GM18498 (cell line): ENCODE measurements at regions not wholly inside any gene's neighbourhood (a gene's known extent, or its start where the extent isn't known, plus 50 kb on each side); places are given as distances from the start of the nearest gene placed in this dataset.
"Not testable (repeated sequence)": the region's sequence is repeated elsewhere in the genome, so short reads cannot be mapped to it uniquely, and the experiment has no call there.

Source experiments
- ATAC-seq: cut with Tn5 transposase; IDR thresholded peaks from one replicate; pipeline ENCODE4 v1.9.1; 2021; ENCODE audit warnings: mild to moderate bottlenecking, moderate library complexity; ENCODE audit not compliant: unreplicated experiment

DNA sequence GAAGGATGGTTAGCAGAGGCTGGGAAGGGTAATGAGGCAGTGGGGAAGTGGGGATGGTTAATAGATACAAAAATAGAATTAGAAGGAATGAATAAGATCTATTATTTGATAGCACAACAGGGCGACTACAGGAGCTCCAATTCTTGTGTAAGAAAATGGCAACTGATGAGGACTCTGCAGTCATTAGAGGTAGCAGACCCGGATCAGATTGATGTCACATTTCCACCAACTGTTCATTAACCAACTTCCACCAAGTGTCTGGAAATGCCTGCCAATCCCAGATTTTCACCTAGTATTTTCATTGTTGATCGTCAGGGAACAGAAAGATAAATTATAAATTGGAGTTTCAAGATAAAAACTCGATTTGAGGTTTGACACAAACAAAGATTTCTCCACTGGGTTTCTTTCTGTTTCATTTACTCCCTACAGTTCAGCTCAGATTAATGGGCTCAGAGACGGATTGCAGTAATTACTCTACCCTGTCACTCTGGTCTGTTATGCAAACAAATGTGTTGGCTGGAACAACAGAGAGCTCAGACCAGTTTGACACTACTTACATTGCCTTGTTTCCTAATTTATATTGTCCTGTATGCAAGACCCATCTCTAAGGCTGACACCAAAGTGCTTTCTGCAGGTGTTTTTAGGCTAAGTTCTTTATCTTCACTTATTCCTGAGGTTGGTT, 909.2 kb upstream of the PRKX start:
- ATAC-seq = no peak

DNA sequence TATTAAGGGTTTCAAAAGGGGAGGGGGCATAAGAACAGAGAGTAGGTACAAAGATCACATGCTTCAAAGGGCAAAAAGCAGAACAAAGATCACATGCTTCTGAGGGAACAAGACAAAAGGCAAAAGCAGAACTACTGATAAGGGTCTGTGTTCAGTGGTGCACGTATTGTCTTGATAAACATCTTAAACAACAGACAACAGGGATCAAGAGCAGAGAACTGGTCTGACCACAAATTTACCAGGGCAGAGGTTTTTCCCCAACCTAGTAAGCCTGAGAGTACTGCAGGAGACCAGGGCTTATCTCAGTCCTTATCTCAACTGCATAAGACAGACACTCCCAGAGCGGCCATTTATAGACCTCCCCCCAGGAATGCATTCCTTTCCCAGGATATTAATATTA, 900.2 kb upstream of the PRKX start:
- not testable (repeated sequence) for ATAC-seq

DNA sequence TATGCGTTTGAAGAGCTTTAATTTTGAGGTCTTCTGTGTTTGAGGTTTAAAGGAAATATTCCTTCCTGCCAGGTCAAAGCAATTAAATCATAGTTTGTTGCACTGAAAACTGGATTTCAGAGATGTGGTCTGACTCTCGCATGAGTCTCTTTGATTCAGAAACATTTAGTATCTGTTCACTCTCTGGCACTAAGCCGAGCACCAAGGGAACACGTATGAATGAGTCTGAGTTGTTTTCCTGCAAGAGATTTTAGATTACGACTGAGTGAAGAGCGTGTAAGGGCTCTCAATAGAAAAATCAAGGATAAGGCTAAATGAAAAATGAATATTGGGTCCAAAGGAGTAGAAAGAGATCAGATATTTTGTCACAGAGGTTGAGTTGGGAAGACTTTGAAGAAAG, 875.4 kb upstream of the PRKX start:
- no peak for ATAC-seq

GRCh38 chrX:4588466-4588865, 875.0 kb upstream of the PRKX start:
- ATAC-seq = no peak

DNA sequence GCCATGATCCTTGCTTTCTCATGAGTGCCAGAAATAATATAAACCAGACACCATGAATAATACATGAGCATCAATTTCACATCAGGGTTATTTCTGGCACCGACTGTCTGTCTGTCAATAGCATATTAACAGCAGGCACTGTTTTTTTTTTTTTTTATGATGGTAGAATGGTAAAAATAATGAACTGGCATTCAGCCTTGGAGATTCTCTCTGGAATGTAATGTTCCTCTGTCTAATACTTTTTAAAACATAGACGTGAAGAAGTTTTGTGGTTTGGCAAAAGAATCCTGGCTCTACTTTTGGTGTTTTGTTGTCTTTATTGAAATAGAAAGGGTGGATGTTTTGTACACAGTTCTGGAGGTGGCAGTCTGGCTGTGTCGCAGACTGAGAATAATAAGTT, 874.6 kb upstream of the PRKX start:
- no peak for ATAC-seq

- ATAC-seq = no peak
These were observed 866.5 kb upstream of the PRKX start for GRCh38 chrX:4579999-4580398.

DNA sequence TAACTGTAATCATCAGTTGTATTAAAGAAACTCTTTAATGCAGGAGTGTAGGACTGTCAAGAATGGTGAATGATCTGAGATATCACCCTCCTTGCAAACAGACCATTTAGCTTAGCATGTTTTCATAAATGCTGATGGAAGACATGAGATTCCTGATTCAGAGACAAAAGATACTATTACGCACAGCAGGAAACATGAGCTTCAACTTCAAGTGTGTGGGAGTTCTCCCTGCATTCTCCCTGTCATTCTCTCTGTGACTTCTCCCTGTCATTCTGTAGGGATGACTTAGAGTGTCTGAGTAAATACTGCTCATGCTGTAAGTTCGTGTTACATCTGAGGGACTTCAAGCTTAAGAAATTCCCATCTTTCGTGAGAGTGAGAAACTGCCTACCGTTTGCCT, 866.0 kb upstream of the PRKX start:
- ATAC-seq = no peak

- ATAC-seq = no peak
These were observed 859.2 kb upstream of the PRKX start for GRCh38 chrX:4572691-4573090.

GRCh38 chrX:4570151-4570550, 856.7 kb upstream of the PRKX start:
- no peak for ATAC-seq

DNA sequence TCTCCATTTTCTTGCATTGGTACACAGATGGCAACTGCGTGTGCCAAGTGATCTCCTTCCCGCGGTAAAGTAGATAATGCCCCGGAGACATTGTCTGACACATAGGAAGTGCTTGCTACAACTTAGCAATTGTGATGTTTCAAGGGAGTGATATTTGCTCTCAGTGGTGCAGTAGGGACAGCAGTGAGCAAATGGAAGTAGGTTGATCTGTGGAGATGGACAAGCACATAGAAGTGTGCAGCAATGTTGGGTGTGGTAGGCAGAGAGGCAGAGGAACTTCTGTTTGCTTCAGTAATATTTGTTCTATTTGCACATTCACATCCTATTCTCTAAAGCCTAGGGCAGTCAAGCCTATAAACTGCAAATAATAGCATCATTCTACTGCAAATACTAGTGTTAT, 846.7 kb upstream of the PRKX start:
- no peak for ATAC-seq

- ATAC-seq = no peak
These were observed 836.6 kb upstream of the PRKX start for GRCh38 chrX:4550018-4550417.

DNA sequence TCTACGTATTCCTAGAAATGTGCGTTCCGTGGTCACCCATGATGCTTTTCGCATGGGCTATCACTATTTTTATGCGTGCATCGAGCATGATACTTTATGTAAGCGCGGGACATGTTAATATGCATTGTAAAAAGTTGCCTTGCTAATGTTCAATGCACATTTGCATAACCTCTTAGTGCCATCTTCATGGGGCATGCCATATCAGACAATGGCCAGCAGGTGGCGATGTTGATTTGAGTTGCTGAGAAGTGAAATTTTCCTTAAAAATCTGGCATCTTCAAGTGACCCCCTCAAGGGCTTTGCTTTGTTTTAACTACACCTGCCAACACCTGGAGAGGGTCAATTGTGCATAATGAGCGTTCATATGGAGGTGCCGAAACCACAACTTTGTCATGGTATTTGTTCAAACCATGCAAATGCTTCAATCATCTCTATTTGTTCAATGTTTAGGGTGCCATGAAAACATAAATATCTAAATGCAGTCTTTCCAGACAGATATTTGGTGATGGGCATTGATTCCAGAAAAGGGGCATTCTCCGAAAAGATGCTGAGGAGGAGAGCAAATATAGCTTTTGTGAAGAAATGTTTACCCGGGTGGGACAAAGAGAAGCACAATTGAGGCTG, 833.9 kb upstream of the PRKX start:
- ATAC-seq = no peak

DNA sequence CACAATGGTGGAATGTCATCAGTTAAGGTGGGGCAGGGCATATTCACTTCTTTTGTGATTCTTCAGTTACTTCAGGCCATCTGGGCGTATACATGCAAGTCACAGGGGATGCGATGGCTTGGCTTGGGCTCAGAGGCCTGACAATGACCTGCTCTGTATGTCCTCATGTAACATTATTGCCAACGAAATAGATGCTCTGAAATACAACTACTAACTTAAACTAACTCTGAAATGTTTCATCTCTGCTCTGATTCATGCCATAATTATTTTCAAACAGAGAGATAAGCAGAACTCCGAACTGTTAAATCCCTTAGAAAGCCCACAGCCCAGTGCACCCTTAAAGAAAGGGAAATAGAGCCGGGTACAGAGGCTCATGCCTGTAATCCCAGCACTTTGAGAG, 832.7 kb upstream of the PRKX start:
- not testable (repeated sequence) for ATAC-seq

GRCh38 chrX:4528247-4528646, 814.8 kb upstream of the PRKX start:
- ATAC-seq = no peak

DNA sequence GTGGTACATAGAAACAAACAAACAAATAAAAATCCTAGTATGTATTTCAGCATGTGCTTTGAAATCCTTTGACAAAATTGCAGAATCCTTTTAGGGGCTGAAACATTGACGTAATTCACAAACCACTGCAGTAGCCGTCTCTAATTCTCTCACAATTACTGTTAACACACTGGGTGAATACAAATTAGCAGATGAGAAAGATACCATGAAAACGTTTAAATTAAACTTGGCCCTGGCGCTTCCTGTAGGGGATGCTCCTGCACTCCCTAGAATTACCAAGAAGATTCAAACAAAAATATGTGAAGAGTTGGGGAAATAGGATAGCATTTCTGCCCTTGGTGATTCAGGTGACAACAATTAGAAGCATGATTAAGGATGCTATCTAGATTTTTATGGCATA, 772.5 kb upstream of the PRKX start:
- no peak for ATAC-seq

DNA sequence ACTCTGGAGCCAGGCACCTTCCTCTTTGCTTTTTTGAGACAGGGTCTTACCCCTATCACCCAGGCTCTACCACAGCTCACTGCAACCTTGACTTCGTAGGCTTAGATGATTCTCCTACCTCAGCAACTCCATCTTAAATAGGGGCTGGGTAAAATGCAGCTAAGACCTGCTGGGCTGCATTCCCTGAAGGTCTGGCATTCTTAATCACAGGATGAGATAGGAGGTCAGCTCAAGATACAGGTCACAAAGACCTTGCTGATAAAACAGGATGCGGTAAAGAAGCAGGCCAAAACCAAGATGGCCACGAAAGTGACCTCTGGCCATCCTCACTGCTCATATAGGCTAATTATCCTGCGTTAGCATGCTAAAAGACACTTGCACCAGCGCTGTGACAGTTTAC, 770.8 kb upstream of the PRKX start:
- no peak for ATAC-seq

DNA sequence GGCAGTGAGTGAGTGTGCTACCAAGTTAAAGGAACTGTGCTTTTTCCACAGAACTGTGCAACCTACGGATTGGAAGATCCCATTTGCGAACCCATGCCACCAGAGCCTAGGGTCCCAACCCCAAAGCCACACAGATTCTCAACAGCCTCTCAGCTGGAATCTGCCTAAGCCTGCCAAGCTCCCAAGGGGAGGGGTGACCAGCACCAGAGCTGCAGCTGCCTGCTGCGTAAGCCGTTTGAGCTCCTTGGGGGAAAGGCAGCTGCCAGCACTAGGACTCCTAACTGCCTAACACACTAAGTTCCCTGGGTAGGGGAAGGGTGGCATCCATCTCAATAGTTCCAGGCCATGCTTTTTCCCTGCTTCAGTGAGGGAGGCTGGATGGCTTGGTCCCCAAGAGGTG, 738.1 kb upstream of the PRKX start:
- ATAC-seq = no peak

- no peak for ATAC-seq
These were observed 736.7 kb upstream of the PRKX start for GRCh38 chrX:4450177-4450576.

- no peak for ATAC-seq
These were observed 722.5 kb upstream of the PRKX start for GRCh38 chrX:4435905-4436304.

DNA sequence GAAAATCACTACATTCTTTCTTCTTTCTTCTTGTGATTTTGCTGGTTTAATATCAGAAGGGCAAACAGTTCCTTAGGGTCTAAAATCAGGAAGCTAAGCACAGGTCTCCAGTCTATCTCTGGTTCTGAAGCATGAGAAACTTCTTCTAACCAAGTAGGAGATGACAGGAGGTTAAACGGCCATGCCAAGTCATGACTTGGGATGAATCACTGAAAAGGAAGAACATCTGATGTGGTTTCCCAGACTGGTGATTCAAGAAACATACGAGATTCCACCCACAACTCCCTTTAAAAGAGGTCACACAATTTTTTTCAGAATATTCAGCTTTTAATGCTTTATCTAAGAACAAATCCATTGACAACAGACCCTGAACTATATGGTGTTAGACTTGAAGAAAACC, 684.0 kb upstream of the PRKX start:
- ATAC-seq = no peak

- ATAC-seq = no peak
These were observed 668.8 kb upstream of the PRKX start for GRCh38 chrX:4382273-4382672.

DNA sequence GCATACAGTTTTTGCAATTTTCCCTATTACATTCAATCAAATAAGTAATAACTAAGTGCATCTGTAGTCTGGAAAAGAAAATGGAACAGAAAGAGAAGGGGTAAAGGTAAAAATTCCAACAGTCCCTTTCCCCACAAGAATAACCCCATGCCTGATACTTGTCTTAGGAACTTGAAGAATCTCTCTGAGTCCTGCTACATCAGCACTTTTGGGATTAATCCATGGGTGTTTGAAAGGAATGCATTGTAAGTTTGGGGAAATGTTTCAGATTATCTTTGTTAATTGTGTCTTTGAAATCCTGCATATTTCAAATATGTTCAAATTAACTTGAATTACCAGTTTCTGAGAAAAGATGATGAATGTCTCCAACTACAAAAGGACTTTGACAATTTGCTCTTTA, 667.3 kb upstream of the PRKX start:
- no peak for ATAC-seq

GRCh38 chrX:4379071-4379470, 665.6 kb upstream of the PRKX start:
- no peak for ATAC-seq
